ENCODE measurements at regions not wholly inside any gene's neighbourhood (a gene's known extent, or its start where the extent isn't known, plus 50 kb on each side); places are given as distances from the start of the nearest gene placed in this dataset.

GRCh38 chr20:53691811-53692192 is 98.2 kb upstream of the ZNF217 start:
- Mint-ChIP-seq H3K4me3 (no peak overlapping the region), H3K9me3 (no peaks in the 10 kb centered on the region), H3K27ac (no peak overlapping the region), H3K4me1 (peaks cover 5% of the 10 kb centered on the region), H3K27me3 (no peaks in the 10 kb centered on the region), H3K36me3 (ENCODE audit: low read depth) (no peaks in the 10 kb centered on the region)
- ATAC-seq (replicated peaks), result no peak

- no peak overlapping the region for H3K27ac Mint-ChIP-seq
- peaks cover 5% of the 10 kb centered on the region for H3K4me1 Mint-ChIP-seq
- H3K4me3 Mint-ChIP-seq, result no peak overlapping the region
- no peaks in the 10 kb centered on the region for H3K36me3 Mint-ChIP-seq (ENCODE audit: low read depth)
- H3K27me3 Mint-ChIP-seq, result no peaks in the 10 kb centered on the region
- H3K9me3 Mint-ChIP-seq, result no peaks in the 10 kb centered on the region
- no peak for ATAC-seq (replicated peaks)
These were observed 97.6 kb upstream of the ZNF217 start for GRCh38 chr20:53691060-53691810.

GRCh38 chr20:53688085-53688484 is 94.4 kb upstream of the ZNF217 start:
- Mint-ChIP-seq H3K9me3 (no peaks in the 10 kb centered on the region), H3K27me3 (no peaks in the 10 kb centered on the region), H3K27ac (no peak overlapping the region), H3K4me1 (peaks cover 11% of the 10 kb centered on the region), H3K36me3 (ENCODE audit: low read depth) (no peaks in the 10 kb centered on the region), H3K4me3 (no peak overlapping the region)
- ATAC-seq (replicated peaks), result no peak

- Mint-ChIP-seq H3K36me3 (ENCODE audit: low read depth) (no peaks in the 10 kb centered on the region), H3K27me3 (no peaks in the 10 kb centered on the region), H3K4me3 (peak overlapping the region; percentile 32), H3K9me3 (no peaks in the 10 kb centered on the region), H3K27ac (peak overlapping the region; percentile 48), H3K4me1 (peaks cover 7% of the 10 kb centered on the region)
- no peak for ATAC-seq (replicated peaks)
These were observed 91.5 kb upstream of the ZNF217 start for GRCh38 chr20:53685070-53685595.

- H3K4me1 Mint-ChIP-seq, result peaks cover 7% of the 10 kb centered on the region
- no peak overlapping the region for H3K4me3 Mint-ChIP-seq
- H3K27me3 Mint-ChIP-seq, result no peaks in the 10 kb centered on the region
These were observed 89.9 kb upstream of the ZNF217 start for GRCh38 chr20:53683506-53683905.

GRCh38 chr20:53681352-53682212 is 87.9 kb upstream of the ZNF217 start:
- H3K36me3 Mint-ChIP-seq (ENCODE audit: low read depth), result no peaks in the 10 kb centered on the region
- no peak for ATAC-seq (replicated peaks)
- H3K9me3 Mint-ChIP-seq, result no peaks in the 10 kb centered on the region
- H3K4me1 Mint-ChIP-seq, result peaks cover 11% of the 10 kb centered on the region
- H3K4me3 Mint-ChIP-seq, result no peak overlapping the region
- H3K27ac Mint-ChIP-seq, result no peak overlapping the region
- H3K27me3 Mint-ChIP-seq, result no peaks in the 10 kb centered on the region

More at GRCh38 chr20:53683506-53683905, 89.9 kb upstream of the ZNF217 start:
- Mint-ChIP-seq H3K9me3 (no peaks in the 10 kb centered on the region), H3K27ac (no peak overlapping the region), H3K36me3 (ENCODE audit: low read depth) (no peaks in the 10 kb centered on the region)
- no peak for ATAC-seq (replicated peaks)

GRCh38 chr20:53679597-53680309 is 86.1 kb upstream of the ZNF217 start:
- H3K4me3 Mint-ChIP-seq, result no peak overlapping the region

GRCh38 chr20:53678990-53679596 is 85.5 kb upstream of the ZNF217 start:
- no peak for ATAC-seq (replicated peaks)
- no peak overlapping the region for H3K27ac Mint-ChIP-seq
- no peaks in the 10 kb centered on the region for H3K36me3 Mint-ChIP-seq (ENCODE audit: low read depth)
- no peaks in the 10 kb centered on the region for H3K27me3 Mint-ChIP-seq
- no peak overlapping the region for H3K4me3 Mint-ChIP-seq
- peaks cover 5% of the 10 kb centered on the region for H3K4me1 Mint-ChIP-seq
- H3K9me3 Mint-ChIP-seq, result no peaks in the 10 kb centered on the region

More at GRCh38 chr20:53679597-53680309, 86.1 kb upstream of the ZNF217 start:
- Mint-ChIP-seq H3K27ac (no peak overlapping the region), H3K4me1 (peaks cover 5% of the 10 kb centered on the region), H3K27me3 (no peaks in the 10 kb centered on the region), H3K9me3 (no peaks in the 10 kb centered on the region), H3K36me3 (ENCODE audit: low read depth) (no peaks in the 10 kb centered on the region)
- no peak for ATAC-seq (replicated peaks)

- Mint-ChIP-seq H3K27ac (no peak overlapping the region), H3K4me3 (no peak overlapping the region)
These were observed 84.8 kb upstream of the ZNF217 start for GRCh38 chr20:53678315-53678989.

GRCh38 chr20:53677447-53678314 is 84.0 kb upstream of the ZNF217 start:
- H3K4me1 Mint-ChIP-seq, result peaks cover 5% of the 10 kb centered on the region
- H3K27ac Mint-ChIP-seq, result no peak overlapping the region
- no peaks in the 10 kb centered on the region for H3K9me3 Mint-ChIP-seq
- no peaks in the 10 kb centered on the region for H3K36me3 Mint-ChIP-seq (ENCODE audit: low read depth)
- H3K27me3 Mint-ChIP-seq, result no peaks in the 10 kb centered on the region
- no peak for ATAC-seq (replicated peaks)
- no peak overlapping the region for H3K4me3 Mint-ChIP-seq

More at GRCh38 chr20:53678315-53678989, 84.8 kb upstream of the ZNF217 start:
- H3K27me3 Mint-ChIP-seq, result no peaks in the 10 kb centered on the region
- H3K4me1 Mint-ChIP-seq, result peaks cover 5% of the 10 kb centered on the region
- no peak for ATAC-seq (replicated peaks)
- H3K36me3 Mint-ChIP-seq (ENCODE audit: low read depth), result no peaks in the 10 kb centered on the region
- H3K9me3 Mint-ChIP-seq, result no peaks in the 10 kb centered on the region

GRCh38 chr20:53676987-53677386 is 83.3 kb upstream of the ZNF217 start:
- no peaks in the 10 kb centered on the region for H3K27me3 Mint-ChIP-seq
- H3K4me1 Mint-ChIP-seq, result peaks cover 5% of the 10 kb centered on the region
- no peaks in the 10 kb centered on the region for H3K36me3 Mint-ChIP-seq (ENCODE audit: low read depth)
- H3K27ac Mint-ChIP-seq, result no peak overlapping the region
- no peaks in the 10 kb centered on the region for H3K9me3 Mint-ChIP-seq
- no peak for ATAC-seq (replicated peaks)
- H3K4me3 Mint-ChIP-seq, result no peak overlapping the region

GRCh38 chr20:53676519-53676822 is 82.8 kb upstream of the ZNF217 start:
- ATAC-seq (replicated peaks), result no peak
- Mint-ChIP-seq H3K27me3 (no peaks in the 10 kb centered on the region), H3K27ac (no peak overlapping the region), H3K4me1 (peaks cover 5% of the 10 kb centered on the region), H3K4me3 (no peak overlapping the region), H3K9me3 (no peaks in the 10 kb centered on the region), H3K36me3 (ENCODE audit: low read depth) (no peaks in the 10 kb centered on the region)

- no peaks in the 10 kb centered on the region for H3K36me3 Mint-ChIP-seq (ENCODE audit: low read depth)
- no peaks in the 10 kb centered on the region for H3K27me3 Mint-ChIP-seq
- no peak overlapping the region for H3K4me3 Mint-ChIP-seq
- no peaks in the 10 kb centered on the region for H3K9me3 Mint-ChIP-seq
- ATAC-seq (replicated peaks), result no peak
- H3K27ac Mint-ChIP-seq, result no peak overlapping the region
- no peaks in the 10 kb centered on the region for H3K4me1 Mint-ChIP-seq
These were observed 79.0 kb upstream of the ZNF217 start for GRCh38 chr20:53672484-53673129.

Measured in activated T-helper 17 cell treated with anti-CD3 and anti-CD28 coated beads, Interleukin-2, amount 50 U/mL, for 72 hours (primary cell).